SK-N-MC (cell line): ENCODE measurements at regions not wholly inside any gene's neighbourhood (a gene's known extent, or its start where the extent isn't known, plus 50 kb on each side); places are given as distances from the start of the nearest gene placed in this dataset.

Source experiments
- EZH2 ChIP-seq: fragments of 200-600 bp; sonication (generic); IDR thresholded peaks from one replicate; pipeline ENCODE4 v1.6.1; 2017; ENCODE audit warnings: antibody characterized with exemption
- POLR2AphosphoS5 ChIP-seq: IDR thresholded peaks from 2 replicates; pipeline ENCODE4 v1.6.1; 2012; ENCODE audit warnings: mild to moderate bottlenecking, low read depth, low read length, borderline replicate concordance

GRCh38 chr6:15783484-15783883 lies 120.7 kb upstream of the DTNBP1 start:
- TF ChIP-seq EZH2 (no peak), POLR2AphosphoS5 (no peak)
